ENCODE measurements at regions not wholly inside any gene's neighbourhood (a gene's known extent, or its start where the extent isn't known, plus 50 kb on each side); places are given as distances from the start of the nearest gene placed in this dataset.

GRCh38 chr6:2353412-2354137, 108.2 kb upstream of the GMDS start:
- Histone ChIP-seq H3K4me3 (ENCODE audit: low read length) (no peak overlapping the region), H3K4me1 (ENCODE audit: control insufficient read depth, low read length) (no peaks in the 10 kb centered on the region), H3K9me2 (replicated peaks; ENCODE audit: control insufficient read depth, low read length) (no peaks in the 10 kb centered on the region), H3F3A (ENCODE audit: control insufficient read depth, insufficient read depth) (no peaks in the 10 kb centered on the region), H3K4me2 (ENCODE audit: low read length) (no peak overlapping the region), H3K36me3 (ENCODE audit: control insufficient read depth, low read length) (no peaks in the 10 kb centered on the region), H3K9me3 (ENCODE audit: control insufficient read depth, insufficient read depth, low read length) (no peaks in the 10 kb centered on the region), H4K20me1 (ENCODE audit: control insufficient read depth, insufficient read depth, low read depth, low read length) (peaks cover 4% of the 10 kb centered on the region; the same call in 1 of the 2 replicates), H3K27me3 (ENCODE audit: control insufficient read depth, low read length) (no peaks in the 10 kb centered on the region), H3K27ac (ENCODE audit: low read depth, low read length) (no peak overlapping the region), H3K79me2 (ENCODE audit: control insufficient read depth, low read length) (no peaks in the 10 kb centered on the region)
- TF ChIP-seq EZH2phosphoT487 (IDR thresholded peaks at IDR 0.05; ENCODE audit: borderline replicate concordance, low read length) (no peak), CTCF (IDR thresholded peaks at IDR 0.05; ENCODE audit: low read depth, low read length, poor library complexity, severe bottlenecking) (peak; percentile 83)

- Histone ChIP-seq H3K4me1 (ENCODE audit: control insufficient read depth, low read length) (no peaks in the 10 kb centered on the region), H3K9me3 (ENCODE audit: control insufficient read depth, insufficient read depth, low read length) (no peaks in the 10 kb centered on the region), H3K79me2 (ENCODE audit: control insufficient read depth, low read length) (no peaks in the 10 kb centered on the region), H3K4me2 (ENCODE audit: low read length) (no peak overlapping the region), H3K27ac (ENCODE audit: low read depth, low read length) (no peak overlapping the region), H3F3A (ENCODE audit: control insufficient read depth, insufficient read depth) (no peaks in the 10 kb centered on the region), H3K27me3 (ENCODE audit: control insufficient read depth, low read length) (no peaks in the 10 kb centered on the region), H3K9me2 (replicated peaks; ENCODE audit: control insufficient read depth, low read length) (no peaks in the 10 kb centered on the region), H3K36me3 (ENCODE audit: control insufficient read depth, low read length) (no peaks in the 10 kb centered on the region), H3K4me3 (ENCODE audit: low read length) (no peak overlapping the region), H4K20me1 (ENCODE audit: control insufficient read depth, insufficient read depth, low read depth, low read length) (peaks cover 4% of the 10 kb centered on the region; the same call in 1 of the 2 replicates)
- TF ChIP-seq CTCF (IDR thresholded peaks at IDR 0.05; ENCODE audit: low read depth, low read length, poor library complexity, severe bottlenecking) (no peak), EZH2phosphoT487 (IDR thresholded peaks at IDR 0.05; ENCODE audit: borderline replicate concordance, low read length) (no peak)
These were observed 106.5 kb upstream of the GMDS start for GRCh38 chr6:2351807-2352431.

GRCh38 chr6:2351090-2351489, 105.7 kb upstream of the GMDS start:
- no peaks in the 10 kb centered on the region for H3K9me3 ChIP-seq (ENCODE audit: control insufficient read depth, insufficient read depth, low read length)
- peaks cover 4% of the 10 kb centered on the region; the same call in 1 of the 2 replicates for H4K20me1 ChIP-seq (ENCODE audit: control insufficient read depth, insufficient read depth, low read depth, low read length)
- no peaks in the 10 kb centered on the region for H3K27me3 ChIP-seq (ENCODE audit: control insufficient read depth, low read length)
- no peaks in the 10 kb centered on the region for H3K36me3 ChIP-seq (ENCODE audit: control insufficient read depth, low read length)
- TF ChIP-seq EZH2phosphoT487 (IDR thresholded peaks at IDR 0.05; ENCODE audit: borderline replicate concordance, low read length) (no peak), CTCF (IDR thresholded peaks at IDR 0.05; ENCODE audit: low read depth, low read length, poor library complexity, severe bottlenecking) (no peak)
- no peaks in the 10 kb centered on the region for H3F3A ChIP-seq (ENCODE audit: control insufficient read depth, insufficient read depth)
- H3K4me1 ChIP-seq (ENCODE audit: control insufficient read depth, low read length), result no peaks in the 10 kb centered on the region
- no peak overlapping the region for H3K27ac ChIP-seq (ENCODE audit: low read depth, low read length)
- H3K9me2 ChIP-seq (replicated peaks; ENCODE audit: control insufficient read depth, low read length), result no peaks in the 10 kb centered on the region
- H3K4me2 ChIP-seq (ENCODE audit: low read length), result no peak overlapping the region
- no peaks in the 10 kb centered on the region for H3K79me2 ChIP-seq (ENCODE audit: control insufficient read depth, low read length)
- H3K4me3 ChIP-seq (ENCODE audit: low read length), result no peak overlapping the region

All from DOHH2 (cell line).